Glutamatergic neuron (in vitro differentiated cells): ENCODE measurements at regions not wholly inside any gene's neighbourhood (a gene's known extent, or its start where the extent isn't known, plus 50 kb on each side); places are given as distances from the start of the nearest gene placed in this dataset.

Experiments
- DNase-seq: peaks from one replicate; pipeline ENCODE4 v3.0.0; 2022
- H3K27ac Mint-ChIP-seq: one replicate; pipeline ENCODE4 v1.8.0; 2020; ENCODE audit warnings: mild to moderate bottlenecking, mixed read lengths, inconsistent platforms; ENCODE audit not compliant: unreplicated experiment
- H3K27me3 Mint-ChIP-seq: one replicate; pipeline ENCODE4 v1.8.0; 2020; ENCODE audit warnings: mild to moderate bottlenecking, moderate library complexity, mixed read lengths, inconsistent platforms; ENCODE audit not compliant: unreplicated experiment
- H3K36me3 Mint-ChIP-seq: one replicate; pipeline ENCODE4 v1.8.0; 2020; ENCODE audit warnings: mild to moderate bottlenecking, mixed read lengths, inconsistent platforms; ENCODE audit not compliant: unreplicated experiment
- H3K4me1 Mint-ChIP-seq: one replicate; pipeline ENCODE4 v1.8.0; 2020; ENCODE audit warnings: mild to moderate bottlenecking, low read depth, mixed read lengths, inconsistent platforms; ENCODE audit not compliant: unreplicated experiment
- H3K4me3 Mint-ChIP-seq: one replicate; pipeline ENCODE4 v1.8.0; 2020; ENCODE audit warnings: mild to moderate bottlenecking, mixed read lengths, inconsistent platforms; ENCODE audit not compliant: unreplicated experiment
- H3K9me3 Mint-ChIP-seq: one replicate; pipeline ENCODE4 v1.8.0; 2020; ENCODE audit warnings: mild to moderate bottlenecking, moderate library complexity, mixed read lengths, inconsistent platforms; ENCODE audit not compliant: unreplicated experiment
- CTCF ChIP-seq: fragments of 200-600 bp; sonication (generic); IDR thresholded peaks from one replicate; pipeline ENCODE4 v1.5.0; 2021; ENCODE audit not compliant: partially characterized antibody, unreplicated experiment

GRCh38 chr6:48834706-48835105 is 628.3 kb downstream of the MMUT start:
- no peaks in the 10 kb centered on the region for H3K36me3 Mint-ChIP-seq
- H3K4me1 Mint-ChIP-seq: peaks cover 7% of the 10 kb centered on the region
- H3K4me3 Mint-ChIP-seq: no peak overlapping the region
- TF ChIP-seq CTCF: no peak
- peaks cover 1% of the 10 kb centered on the region for H3K9me3 Mint-ChIP-seq
- H3K27ac Mint-ChIP-seq: no peak overlapping the region
- no peaks in the 10 kb centered on the region for H3K27me3 Mint-ChIP-seq
- no peak for DNase-seq

GRCh38 chr6:48833916-48834315 is 629.1 kb downstream of the MMUT start:
- Mint-ChIP-seq H3K4me3 (no peak overlapping the region), H3K27me3 (no peaks in the 10 kb centered on the region), H3K9me3 (peaks cover 1% of the 10 kb centered on the region), H3K4me1 (peaks cover 7% of the 10 kb centered on the region), H3K27ac (no peak overlapping the region), H3K36me3 (no peaks in the 10 kb centered on the region)
- TF ChIP-seq CTCF: no peak
- no peak for DNase-seq

GRCh38 chr6:48826901-48827701 is 636.0 kb downstream of the MMUT start:
- Mint-ChIP-seq H3K4me1 (no peaks in the 10 kb centered on the region), H3K27ac (no peak overlapping the region), H3K27me3 (no peaks in the 10 kb centered on the region), H3K4me3 (no peak overlapping the region), H3K9me3 (no peaks in the 10 kb centered on the region), H3K36me3 (no peaks in the 10 kb centered on the region)
- DNase-seq: no peak
- TF ChIP-seq CTCF: no peak

- Mint-ChIP-seq H3K36me3 (no peaks in the 10 kb centered on the region), H3K27ac (no peak overlapping the region), H3K27me3 (no peaks in the 10 kb centered on the region), H3K4me3 (no peak overlapping the region), H3K9me3 (no peaks in the 10 kb centered on the region), H3K4me1 (no peaks in the 10 kb centered on the region)
- no peak for TF ChIP-seq CTCF
- no peak for DNase-seq
Observed at GRCh38 chr6:48826152-48826515, 636.9 kb downstream of the MMUT start.

GRCh38 chr6:48825501-48826151 is 637.4 kb downstream of the MMUT start:
- H3K4me3 Mint-ChIP-seq: no peak overlapping the region
- no peak for DNase-seq
- no peak for TF ChIP-seq CTCF
- no peaks in the 10 kb centered on the region for H3K36me3 Mint-ChIP-seq
- no peak overlapping the region for H3K27ac Mint-ChIP-seq
- H3K9me3 Mint-ChIP-seq: no peaks in the 10 kb centered on the region
- H3K4me1 Mint-ChIP-seq: no peaks in the 10 kb centered on the region
- no peaks in the 10 kb centered on the region for H3K27me3 Mint-ChIP-seq
